Left lung (tissue), 4 donors: ENCODE measurements at regions not wholly inside any gene's neighbourhood (a gene's known extent, or its start where the extent isn't known, plus 50 kb on each side); places are given as distances from the start of the nearest gene placed in this dataset.
A peak's percentile ranks its signal among the peaks of the same experiment; 100 is the strongest.

Experiments used
- ATAC-seq: fragments of 200-7000 bp; cut with Tn5 transposase; one replicate; pipeline ENCODE4 v1.9.1; 2020; ENCODE audit warnings: moderate library complexity
- DNase-seq, 4 donors: peaks; one replicate each; pipeline ENCODE4 v3.0.0-alpha.2; 2013 to 2020
- H3K27ac ChIP-seq, 2 donors: fragments of 200-600 bp; sonication (generic) in 1 of 2; one replicate each; pipeline versions ENCODE4 v1.5.0 to v1.8.0; 2020 to 2021
- H3K27me3 ChIP-seq, 2 donors: fragments of 200-600 bp; sonication (generic) in 1 of 2; one replicate each; pipeline versions ENCODE4 v1.5.0 to v1.8.0; 2020 to 2021
- H3K36me3 ChIP-seq, 2 donors: fragments of 200-600 bp; sonication (generic) in 1 of 2; one replicate each; pipeline versions ENCODE4 v1.5.0 to v1.8.0; 2020 to 2021
- H3K4me1 ChIP-seq, 2 donors: fragments of 200-600 bp; one replicate each; pipeline ENCODE4 v1.8.0; 2021
- H3K4me3 ChIP-seq, 2 donors: fragments of 200-600 bp; sonication (generic) in 1 of 2; one replicate each; pipeline versions ENCODE4 v1.5.0 to v1.8.0; 2020 to 2021; ENCODE audit warnings: mild to moderate bottlenecking in 1 of 2
- H3K9me3 ChIP-seq, 2 donors: fragments of 200-600 bp; sonication (generic) in 1 of 2; one replicate each; pipeline versions ENCODE4 v1.5.0 to v1.8.0; 2020 to 2021
- CTCF ChIP-seq, 2 donors: fragments of 200-600 bp; sonication (generic) in 1 of 2; IDR thresholded peaks; one replicate each; pipeline versions ENCODE4 v1.5.0 to v1.8.0; 2021; ENCODE audit warnings: antibody characterized with exemption in 2 of 2
- intact Hi-C, 2 donors: fragments of 100-400 bp; cut with DNase I; formaldehyde crosslinking; loops; one replicate each; pipeline versions ENCODE4 v1.11.2 to v1.14.2; 2022
- donor health status: DM: no; HTN: yes; CAD: no.
- donor health status: DM: no; HTN: no; CAD: no.

GRCh38 chr15:93479715-93480114 is 390.7 kb upstream of the RGMA start:
- DNase-seq: no peak
- no peak for ATAC-seq
- H3K4me3 ChIP-seq: no peak overlapping the region
- TF ChIP-seq CTCF (IDR thresholded peaks at IDR 0.05): no peak
- H3K27ac ChIP-seq: no peak overlapping the region
- H3K27me3 ChIP-seq: no peaks in the 10 kb centered on the region
- intact Hi-C loops: no loop called here
- H3K9me3 ChIP-seq: no peaks in the 10 kb centered on the region
- H3K36me3 ChIP-seq: no peaks in the 10 kb centered on the region
- no peaks in the 10 kb centered on the region for H3K4me1 ChIP-seq

- TF ChIP-seq CTCF (IDR thresholded peaks at IDR 0.05): no peak
- ATAC-seq (no peak), DNase-seq (peak in 1 of 4 donors; percentile 10)
- intact Hi-C loops: no loop called here
- Histone ChIP-seq H3K27me3 (no peaks in the 10 kb centered on the region), H3K27ac (no peak overlapping the region), H3K4me3 (no peak overlapping the region), H3K4me1 (no peaks in the 10 kb centered on the region), H3K36me3 (no peaks in the 10 kb centered on the region), H3K9me3 (no peaks in the 10 kb centered on the region)
Observed at GRCh38 chr15:93478947-93479346, 389.9 kb upstream of the RGMA start.

- no peaks in the 10 kb centered on the region for H3K4me1 ChIP-seq
- no peaks in the 10 kb centered on the region for H3K36me3 ChIP-seq
- no peak overlapping the region for H3K27ac ChIP-seq
- H3K4me3 ChIP-seq: no peak overlapping the region
- no peak for TF ChIP-seq CTCF (IDR thresholded peaks at IDR 0.05)
- no peaks in the 10 kb centered on the region for H3K9me3 ChIP-seq
- peak in 1 of 4 donors; percentile 36 for DNase-seq
- no peaks in the 10 kb centered on the region for H3K27me3 ChIP-seq
- ATAC-seq: peak; percentile 98
- intact Hi-C loops: no loop called here
Observed at GRCh38 chr15:93477721-93478120, 388.7 kb upstream of the RGMA start.

GRCh38 chr15:93477188-93477587 is 388.2 kb upstream of the RGMA start:
- DNase-seq (no peak), ATAC-seq (peak; percentile 20)
- Histone ChIP-seq H3K27me3 (no peaks in the 10 kb centered on the region), H3K4me3 (no peak overlapping the region), H3K36me3 (no peaks in the 10 kb centered on the region), H3K27ac (no peak overlapping the region), H3K9me3 (no peaks in the 10 kb centered on the region), H3K4me1 (no peaks in the 10 kb centered on the region)
- intact Hi-C loops: no loop called here
- TF ChIP-seq CTCF (IDR thresholded peaks at IDR 0.05): no peak

GRCh38 chr15:93476491-93477177 is 387.6 kb upstream of the RGMA start:
- Histone ChIP-seq H3K9me3 (no peaks in the 10 kb centered on the region), H3K27ac (no peak overlapping the region), H3K36me3 (no peaks in the 10 kb centered on the region), H3K27me3 (no peaks in the 10 kb centered on the region), H3K4me3 (no peak overlapping the region), H3K4me1 (no peaks in the 10 kb centered on the region)
- ATAC-seq (no peak), DNase-seq (no peak)
- TF ChIP-seq CTCF (IDR thresholded peaks at IDR 0.05): no peak
- intact Hi-C loops: no loop called here
